DMS153 treated with DMSO at 0.1 percent for 48 hours (cell line): ENCODE measurements at regions not wholly inside any gene's neighbourhood (a gene's known extent, or its start where the extent isn't known, plus 50 kb on each side); places are given as distances from the start of the nearest gene placed in this dataset.
"Not testable (repeated sequence)": the region's sequence is repeated elsewhere in the genome, so short reads cannot be mapped to it uniquely, and the experiment has no call there.

ENCODE experiments used
- DNase-seq: peaks from one replicate; lab custom pipeline; 2025; ENCODE audit not compliant: unreplicated experiment; lab: John Stamatoyannopoulos, UW

- not testable (repeated sequence) for DNase-seq
Observed at GRCh38 chr6:86872810-86873209, 64.5 kb upstream of the HTR1E start.

DNA sequence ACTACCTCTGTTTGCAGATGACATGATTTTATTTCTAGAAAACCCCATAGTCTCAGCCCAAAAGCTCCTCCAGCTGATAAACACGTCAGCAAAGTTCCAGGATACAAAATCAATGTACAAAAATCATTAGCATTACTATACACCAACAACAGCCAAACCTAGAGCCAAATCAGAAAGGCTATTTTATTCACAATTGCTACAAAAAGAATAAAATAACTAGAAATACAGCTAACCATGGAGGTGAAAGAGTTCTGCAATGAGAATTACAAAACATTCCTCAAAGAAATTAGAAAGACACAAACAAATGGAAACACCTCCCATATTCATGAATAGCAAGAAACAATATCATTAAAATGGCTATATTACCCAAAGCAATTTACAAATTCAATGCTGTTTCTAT is 65.6 kb upstream of the HTR1E start:
- no peak for DNase-seq

- no peak for DNase-seq
Observed at GRCh38 chr6:86869500-86869899, 67.8 kb upstream of the HTR1E start.

GRCh38 chr6:86859513-86859912 is 77.8 kb upstream of the HTR1E start:
- no peak for DNase-seq

DNA sequence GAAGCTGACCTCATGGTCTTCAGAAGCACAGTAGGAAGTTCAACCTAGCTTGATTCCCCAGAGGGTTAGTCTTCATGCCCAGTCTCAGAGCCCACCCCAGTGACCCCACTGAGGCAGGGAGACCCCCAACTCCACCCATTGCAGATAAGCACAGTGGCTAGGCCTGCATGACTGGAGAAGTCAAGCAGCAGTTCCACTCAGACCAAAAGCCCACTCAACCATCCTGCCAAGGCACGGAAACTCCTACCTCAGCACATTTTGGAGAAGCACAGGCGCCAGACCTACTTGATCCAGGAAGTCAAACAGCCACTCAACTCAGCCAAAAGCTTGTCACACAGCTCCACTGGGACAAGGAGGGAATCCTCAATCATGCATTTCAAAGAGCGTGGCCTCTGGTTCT is 78.4 kb upstream of the HTR1E start:
- DNase-seq: no peak

GRCh38 chr6:86857783-86858182 is 79.5 kb upstream of the HTR1E start:
- no peak for DNase-seq

DNA sequence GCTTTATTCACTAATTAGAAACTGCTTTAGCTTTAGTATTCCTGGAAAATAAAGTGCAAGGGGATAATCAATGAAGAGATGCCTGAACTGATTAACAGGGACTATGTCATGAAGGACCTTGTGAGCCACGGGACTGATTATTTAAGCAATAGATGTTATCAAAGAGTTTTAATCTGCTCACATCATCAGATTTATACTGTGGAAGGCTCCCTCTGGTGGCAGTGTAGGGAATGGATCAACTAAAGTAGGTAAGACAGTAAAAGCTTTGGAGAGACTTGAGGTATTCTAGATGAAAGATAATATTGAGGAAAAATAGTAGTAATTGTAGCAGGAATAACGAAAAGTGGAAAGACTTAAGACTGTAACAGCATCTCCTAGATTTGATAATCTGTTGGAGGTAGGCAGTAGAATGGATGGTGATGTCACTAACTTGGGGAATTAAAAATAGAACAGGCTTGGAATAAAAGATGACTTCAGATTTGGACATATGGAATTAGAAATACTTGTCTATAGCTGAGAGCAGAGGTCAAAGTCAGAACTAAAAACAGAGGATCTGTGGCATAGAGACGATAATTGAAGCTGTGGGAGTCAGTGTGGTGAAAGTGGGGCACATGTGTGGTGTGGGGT is 80.3 kb upstream of the HTR1E start:
- DNase-seq: peak; percentile 13

GRCh38 chr6:86856379-86856778 is 80.9 kb upstream of the HTR1E start:
- DNase-seq: no peak

- DNase-seq: no peak
Observed at GRCh38 chr6:86848986-86849385, 88.3 kb upstream of the HTR1E start.

DNA sequence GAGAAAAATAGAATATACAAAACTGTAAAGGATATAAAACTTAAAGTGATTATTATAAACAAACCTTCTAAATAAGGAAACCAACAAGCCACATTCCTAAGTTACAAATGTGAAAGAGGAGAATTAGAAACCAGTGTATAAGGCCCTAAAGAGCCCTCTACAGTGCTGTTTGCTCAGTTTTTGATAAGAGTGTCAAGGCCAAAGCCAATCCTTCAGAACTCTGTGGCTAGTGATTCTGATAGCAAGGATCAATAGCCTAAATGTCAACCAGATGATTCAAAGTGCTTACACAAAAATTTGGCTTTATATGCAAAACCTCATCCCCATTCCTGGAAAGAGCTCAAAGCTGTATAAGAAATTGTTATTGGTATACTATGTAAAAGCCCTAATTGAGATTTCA is 104.6 kb upstream of the HTR1E start:
- no peak for DNase-seq

GRCh38 chr6:86825436-86825835 is 111.9 kb upstream of the HTR1E start:
- DNase-seq: no peak

- DNase-seq: no peak
Observed at GRCh38 chr6:86822747-86823146, 114.6 kb upstream of the HTR1E start.

- DNase-seq: no peak
Observed at GRCh38 chr6:86820750-86821149, 116.6 kb upstream of the HTR1E start.

GRCh38 chr6:86793649-86794048 is 143.7 kb upstream of the HTR1E start:
- no peak for DNase-seq

DNA sequence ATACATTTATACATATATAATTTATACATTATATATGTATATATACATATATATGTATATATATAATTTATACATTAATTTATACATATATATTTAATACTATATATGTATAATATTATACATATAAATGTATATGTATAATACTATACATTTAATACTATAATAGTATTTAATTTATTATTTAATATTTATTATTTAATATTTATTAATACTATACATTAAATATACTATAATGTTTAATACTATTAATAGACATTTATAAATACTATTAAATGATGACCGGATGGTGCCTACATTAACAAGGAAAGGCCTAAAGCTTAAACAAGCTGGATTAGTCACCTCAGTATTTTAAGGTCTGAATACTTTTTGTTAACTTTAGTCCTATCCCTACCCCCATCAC is 145.9 kb upstream of the HTR1E start:
- DNase-seq: no peak

DNA sequence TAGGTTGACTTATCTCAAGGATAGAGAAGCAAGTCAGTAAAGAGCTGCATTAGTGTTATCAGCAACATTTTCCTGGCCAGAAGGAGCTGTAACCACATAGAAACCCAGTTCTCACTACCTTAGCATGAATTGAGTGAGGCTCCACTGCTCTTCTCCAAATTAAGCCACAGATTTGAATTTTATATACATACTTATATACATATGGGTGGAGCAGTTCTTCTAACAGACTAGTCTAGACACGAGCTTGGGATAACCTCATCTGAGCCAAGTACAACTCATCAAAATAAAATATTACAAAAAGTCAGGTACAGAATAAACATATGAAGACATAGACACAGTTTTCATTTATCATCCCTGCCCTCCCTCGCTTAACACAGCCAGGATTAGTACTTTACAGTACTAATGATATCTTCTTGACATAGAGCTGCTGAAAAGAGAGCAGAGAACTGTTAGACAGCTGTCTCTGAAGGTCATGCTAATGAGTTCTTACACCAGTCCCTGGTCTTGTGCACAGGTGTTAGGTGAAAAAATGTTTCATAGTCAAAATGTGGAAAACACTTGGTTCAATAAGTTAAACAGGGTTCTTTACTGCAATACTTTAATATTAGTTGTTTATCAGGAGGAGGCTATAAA is 147.4 kb upstream of the HTR1E start:
- no peak for DNase-seq

GRCh38 chr6:86782328-86782727 is 155.0 kb upstream of the HTR1E start:
- DNase-seq: no peak

- DNase-seq: no peak
Observed at GRCh38 chr6:86780923-86781322, 156.4 kb upstream of the HTR1E start.

DNA sequence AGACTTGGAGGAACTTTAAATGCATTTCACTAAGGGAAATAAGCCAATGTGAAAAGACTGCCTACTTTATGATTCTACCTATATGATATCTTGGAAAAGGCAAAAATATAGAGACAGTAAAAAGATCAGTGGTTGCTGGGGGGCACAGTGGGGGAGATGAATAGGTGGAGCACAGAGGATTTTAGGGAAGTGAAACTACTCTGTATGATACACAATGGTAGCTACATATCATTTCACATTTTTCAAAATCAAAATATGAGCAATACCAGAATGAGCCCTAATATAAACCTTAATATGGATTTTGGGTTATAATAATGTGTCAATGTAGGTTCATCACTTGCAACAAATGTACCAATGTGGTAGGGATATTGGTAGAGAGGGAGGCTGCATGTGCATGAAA is 161.4 kb upstream of the HTR1E start:
- no peak for DNase-seq

- no peak for DNase-seq
Observed at GRCh38 chr6:86765211-86765610, 172.1 kb upstream of the HTR1E start.

DNA sequence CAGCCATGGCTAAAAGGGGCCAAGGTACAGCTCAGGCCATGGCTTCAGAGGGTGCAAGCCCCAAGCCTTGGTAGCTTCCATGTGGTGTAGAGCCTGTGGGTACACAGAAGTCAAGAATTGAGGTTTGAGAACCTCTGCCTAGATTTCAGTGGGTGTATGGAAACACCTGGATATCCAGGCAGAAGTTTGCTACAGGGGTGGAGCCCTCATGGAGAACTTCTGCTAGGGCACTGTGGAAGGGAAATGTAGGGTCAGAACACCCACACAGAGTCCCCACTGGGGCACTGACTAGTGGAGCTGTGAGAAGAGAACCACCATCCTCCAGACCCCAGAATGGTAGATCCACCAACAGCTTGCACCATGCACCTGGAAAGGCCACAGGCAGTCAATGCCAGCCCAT is 177.4 kb upstream of the HTR1E start:
- DNase-seq: not testable (repeated sequence)

GRCh38 chr6:86756640-86757229 is 180.6 kb upstream of the HTR1E start:
- no peak for DNase-seq

DNA sequence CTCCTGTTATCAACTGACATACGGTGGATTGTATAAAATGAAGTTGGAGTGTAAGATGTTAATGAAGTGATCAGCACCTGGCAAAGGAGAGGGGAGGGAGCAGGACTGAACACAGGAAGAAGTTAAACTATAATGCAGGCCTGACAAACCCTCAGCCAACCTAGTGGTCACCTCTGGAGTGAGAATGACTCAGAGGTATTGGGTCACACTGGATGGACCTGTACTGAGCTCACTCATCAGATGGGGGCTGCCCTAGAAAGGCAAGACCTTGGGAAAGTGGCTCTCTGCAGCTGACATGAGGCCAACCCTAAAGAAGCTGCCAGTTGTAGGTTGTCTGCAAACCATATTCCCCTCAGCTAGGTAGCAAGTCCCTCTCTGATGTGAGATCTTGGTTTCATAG is 193.3 kb upstream of the HTR1E start:
- no peak for DNase-seq
